ENCODE measurements at regions not wholly inside any gene's neighbourhood (a gene's known extent, or its start where the extent isn't known, plus 50 kb on each side); places are given as distances from the start of the nearest gene placed in this dataset.

- TF ChIP-seq, protein P1, sequence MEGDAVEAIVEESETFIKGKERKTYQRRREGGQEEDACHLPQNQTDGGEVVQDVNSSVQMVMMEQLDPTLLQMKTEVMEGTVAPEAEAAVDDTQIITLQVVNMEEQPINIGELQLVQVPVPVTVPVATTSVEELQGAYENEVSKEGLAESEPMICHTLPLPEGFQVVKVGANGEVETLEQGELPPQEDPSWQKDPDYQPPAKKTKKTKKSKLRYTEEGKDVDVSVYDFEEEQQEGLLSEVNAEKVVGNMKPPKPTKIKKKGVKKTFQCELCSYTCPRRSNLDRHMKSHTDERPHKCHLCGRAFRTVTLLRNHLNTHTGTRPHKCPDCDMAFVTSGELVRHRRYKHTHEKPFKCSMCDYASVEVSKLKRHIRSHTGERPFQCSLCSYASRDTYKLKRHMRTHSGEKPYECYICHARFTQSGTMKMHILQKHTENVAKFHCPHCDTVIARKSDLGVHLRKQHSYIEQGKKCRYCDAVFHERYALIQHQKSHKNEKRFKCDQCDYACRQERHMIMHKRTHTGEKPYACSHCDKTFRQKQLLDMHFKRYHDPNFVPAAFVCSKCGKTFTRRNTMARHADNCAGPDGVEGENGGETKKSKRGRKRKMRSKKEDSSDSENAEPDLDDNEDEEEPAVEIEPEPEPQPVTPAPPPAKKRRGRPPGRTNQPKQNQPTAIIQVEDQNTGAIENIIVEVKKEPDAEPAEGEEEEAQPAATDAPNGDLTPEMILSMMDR (IDR thresholded peaks at IDR 0.05), result no peak
- TF ChIP-seq POLR2A (IDR thresholded peaks at IDR 0.05), result no peak
- TF ChIP-seq POLR2AphosphoS5 (IDR thresholded peaks at IDR 0.05), result no peak
- TF ChIP-seq EP300 (IDR thresholded peaks at IDR 0.05; ENCODE audit: low read depth), result no peak
Observed at GRCh38 chr3:159643406-159643805, 345.2 kb upstream of the IL12A start.
